Upper lobe of left lung (tissue), 4 donors: ENCODE measurements at regions not wholly inside any gene's neighbourhood (a gene's known extent, or its start where the extent isn't known, plus 50 kb on each side); places are given as distances from the start of the nearest gene placed in this dataset.

Experiments
- EP300 ChIP-seq, 4 donors: sonication (generic); formaldehyde crosslinking; IDR thresholded peaks; one replicate each; pipeline ENCODE4 v1.5.1; 2017; ENCODE audit warnings: antibody characterized with exemption in 4 of 4, control low read depth in 2 of 4
- POLR2A ChIP-seq, 4 donors: fragments of 450-650 bp; IDR thresholded peaks; one replicate each; pipeline ENCODE4 v1.5.1; 2016 to 2017; ENCODE audit warnings: antibody characterized with exemption in 4 of 4, mild to moderate bottlenecking in 2 of 4
- TF ChIP-seq, protein P1 (sequence below), 6 experiments: fragments of 450-650 bp in 4 of 6; fragments of 200-600 bp in 2 of 6; sonication (generic) in 2 of 6; IDR thresholded peaks; one replicate each; pipeline ENCODE4 v1.5.1; 2016 to 2019; ENCODE audit warnings: antibody characterized with exemption in 6 of 6

DNA sequence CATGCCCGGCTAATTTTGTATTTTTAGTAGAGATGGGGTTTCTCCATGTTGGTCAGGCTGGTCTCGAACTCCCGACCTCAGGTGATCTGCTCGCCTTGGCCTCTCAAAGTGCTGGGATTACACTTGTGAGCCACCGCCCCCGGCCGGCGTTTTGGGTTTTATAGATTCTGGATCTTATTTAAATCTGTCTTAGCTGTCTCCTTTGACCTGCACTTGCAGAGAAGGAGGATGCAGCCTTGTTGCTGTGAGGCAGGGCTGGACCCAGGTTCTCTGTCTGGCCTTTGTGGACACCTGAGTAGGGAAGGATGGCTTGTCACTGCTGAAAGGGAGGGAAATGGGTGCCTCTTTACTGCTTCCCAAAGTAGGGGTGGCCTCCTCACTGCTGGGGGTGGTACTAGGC, 83.0 kb upstream of the HS6ST1 start:
- TF ChIP-seq, protein P1, sequence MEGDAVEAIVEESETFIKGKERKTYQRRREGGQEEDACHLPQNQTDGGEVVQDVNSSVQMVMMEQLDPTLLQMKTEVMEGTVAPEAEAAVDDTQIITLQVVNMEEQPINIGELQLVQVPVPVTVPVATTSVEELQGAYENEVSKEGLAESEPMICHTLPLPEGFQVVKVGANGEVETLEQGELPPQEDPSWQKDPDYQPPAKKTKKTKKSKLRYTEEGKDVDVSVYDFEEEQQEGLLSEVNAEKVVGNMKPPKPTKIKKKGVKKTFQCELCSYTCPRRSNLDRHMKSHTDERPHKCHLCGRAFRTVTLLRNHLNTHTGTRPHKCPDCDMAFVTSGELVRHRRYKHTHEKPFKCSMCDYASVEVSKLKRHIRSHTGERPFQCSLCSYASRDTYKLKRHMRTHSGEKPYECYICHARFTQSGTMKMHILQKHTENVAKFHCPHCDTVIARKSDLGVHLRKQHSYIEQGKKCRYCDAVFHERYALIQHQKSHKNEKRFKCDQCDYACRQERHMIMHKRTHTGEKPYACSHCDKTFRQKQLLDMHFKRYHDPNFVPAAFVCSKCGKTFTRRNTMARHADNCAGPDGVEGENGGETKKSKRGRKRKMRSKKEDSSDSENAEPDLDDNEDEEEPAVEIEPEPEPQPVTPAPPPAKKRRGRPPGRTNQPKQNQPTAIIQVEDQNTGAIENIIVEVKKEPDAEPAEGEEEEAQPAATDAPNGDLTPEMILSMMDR (IDR thresholded peaks at IDR 0.05) = no peak
- no peak for TF ChIP-seq EP300 (IDR thresholded peaks at IDR 0.05)
- no peak for TF ChIP-seq POLR2A (IDR thresholded peaks at IDR 0.05)
